AG08396 (cell line): ENCODE measurements at regions not wholly inside any gene's neighbourhood (a gene's known extent, or its start where the extent isn't known, plus 50 kb on each side); places are given as distances from the start of the nearest gene placed in this dataset.
"Not testable (repeated sequence)": the region's sequence is repeated elsewhere in the genome, so short reads cannot be mapped to it uniquely, and the experiment has no call there.

Experiments used
- DNase-seq: peaks from one replicate; pipeline ENCODE4 v3.0.0; 2012; ENCODE audit warnings: low spot score, mixed read lengths

DNA sequence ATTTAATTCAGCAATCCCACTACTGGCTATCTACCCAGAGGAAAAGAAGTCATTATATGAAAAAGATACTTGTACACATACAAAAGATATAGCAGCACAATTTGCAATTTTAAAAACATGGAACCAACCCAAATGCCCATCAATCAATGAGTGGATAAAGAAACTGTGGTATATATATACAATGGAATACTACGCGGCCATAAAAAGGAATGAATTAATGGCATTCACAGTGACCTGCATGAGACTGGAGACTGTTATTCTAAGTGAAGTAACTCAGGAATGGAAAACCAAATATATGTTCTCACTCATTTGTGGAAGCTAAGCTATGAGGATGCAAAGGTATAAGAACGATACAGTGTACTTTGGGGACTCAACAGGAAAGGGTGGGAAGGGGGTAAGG, 102.8 kb upstream of the KCNMA1 start:
- not testable (repeated sequence) for DNase-seq

- no peak for DNase-seq
Observed at GRCh38 chr10:77738496-77739158, 101.0 kb upstream of the KCNMA1 start.

GRCh38 chr10:77737608-77738007, 100.0 kb upstream of the KCNMA1 start:
- peak; percentile 60 for DNase-seq

- DNase-seq = not testable (repeated sequence)
Observed at GRCh38 chr10:77735136-77735535, 97.5 kb upstream of the KCNMA1 start.

GRCh38 chr10:77732213-77733003, 94.8 kb upstream of the KCNMA1 start:
- no peak for DNase-seq

GRCh38 chr10:77727481-77727880, 89.9 kb upstream of the KCNMA1 start:
- DNase-seq = no peak

GRCh38 chr10:77726732-77727131, 89.1 kb upstream of the KCNMA1 start:
- DNase-seq = no peak

DNA sequence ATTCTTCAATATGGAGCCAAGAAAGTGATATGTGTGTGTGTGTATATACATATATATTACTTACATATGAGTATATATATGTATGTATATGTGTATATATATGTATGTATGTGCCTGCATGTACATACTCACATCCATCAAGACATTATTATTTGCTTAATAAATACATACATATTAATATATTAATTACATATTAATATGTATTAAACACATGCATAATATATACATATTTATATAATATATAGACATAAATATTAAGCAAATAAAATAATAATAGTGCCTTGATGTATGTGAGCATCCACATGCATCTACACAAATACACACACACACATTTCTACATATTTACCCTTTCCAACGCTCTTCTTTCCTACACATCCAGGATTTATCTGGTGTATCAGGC, 88.7 kb upstream of the KCNMA1 start:
- DNase-seq = no peak

DNA sequence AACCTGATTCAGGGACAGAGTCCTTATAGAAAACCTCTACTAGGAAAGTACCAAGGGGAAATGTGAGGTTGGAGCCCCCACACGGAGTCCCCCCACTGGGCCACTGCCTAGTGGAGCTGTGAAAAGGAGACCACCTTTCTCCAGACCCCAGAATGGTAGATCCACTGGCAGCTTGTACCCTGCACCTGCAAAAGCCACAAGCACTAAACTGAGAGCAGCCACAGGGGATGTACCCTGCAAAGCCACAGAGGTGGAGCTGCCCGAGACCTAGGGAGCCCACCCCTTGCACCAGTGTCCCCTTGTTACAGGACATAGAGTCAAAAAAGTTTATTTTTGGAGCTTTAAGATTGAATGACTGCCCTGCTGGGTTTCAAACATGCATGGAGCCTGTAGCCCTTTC, 87.2 kb upstream of the KCNMA1 start:
- no peak for DNase-seq

DNA sequence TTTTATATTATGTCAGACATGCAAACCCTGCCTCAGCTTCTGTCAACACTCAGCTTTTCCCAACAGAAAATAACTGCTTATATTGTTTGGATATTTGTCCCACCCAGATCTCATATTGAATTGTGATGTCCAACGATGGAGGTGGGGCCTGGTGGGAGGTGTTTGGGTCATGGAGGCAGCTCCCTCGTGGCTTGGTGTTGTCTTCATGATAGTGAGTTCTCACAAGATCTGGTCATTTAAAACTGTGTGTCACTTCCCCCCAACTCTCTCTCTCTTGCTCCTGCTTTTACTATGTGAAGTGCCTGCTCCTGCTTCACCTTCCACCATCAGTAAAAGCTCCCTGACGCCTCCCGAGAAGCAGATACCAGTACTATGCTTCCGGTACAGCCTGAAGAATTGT, 85.8 kb upstream of the KCNMA1 start:
- no peak for DNase-seq

GRCh38 chr10:77722956-77723355, 85.3 kb upstream of the KCNMA1 start:
- DNase-seq = not testable (repeated sequence)

DNA sequence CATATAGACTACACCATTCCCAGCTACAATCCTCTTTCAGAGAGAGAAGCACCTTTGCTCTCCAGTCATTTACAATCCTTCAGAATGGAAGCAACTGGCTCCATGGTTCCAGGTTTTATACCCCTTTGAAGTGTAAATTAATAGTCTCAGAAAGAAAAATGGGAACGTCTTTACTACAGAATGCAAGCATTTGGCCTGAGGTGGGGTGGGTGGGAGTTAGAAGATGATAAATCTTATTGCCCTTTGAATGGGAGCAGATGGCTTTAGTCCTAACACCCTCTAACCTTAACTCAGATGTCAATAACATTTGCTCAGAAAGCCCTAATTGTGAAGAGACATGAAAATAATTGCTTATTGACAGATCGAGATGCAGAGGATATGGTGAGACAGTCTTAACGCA, 84.2 kb upstream of the KCNMA1 start:
- no peak for DNase-seq

- no peak for DNase-seq
Observed at GRCh38 chr10:77718957-77719356, 81.3 kb upstream of the KCNMA1 start.

DNA sequence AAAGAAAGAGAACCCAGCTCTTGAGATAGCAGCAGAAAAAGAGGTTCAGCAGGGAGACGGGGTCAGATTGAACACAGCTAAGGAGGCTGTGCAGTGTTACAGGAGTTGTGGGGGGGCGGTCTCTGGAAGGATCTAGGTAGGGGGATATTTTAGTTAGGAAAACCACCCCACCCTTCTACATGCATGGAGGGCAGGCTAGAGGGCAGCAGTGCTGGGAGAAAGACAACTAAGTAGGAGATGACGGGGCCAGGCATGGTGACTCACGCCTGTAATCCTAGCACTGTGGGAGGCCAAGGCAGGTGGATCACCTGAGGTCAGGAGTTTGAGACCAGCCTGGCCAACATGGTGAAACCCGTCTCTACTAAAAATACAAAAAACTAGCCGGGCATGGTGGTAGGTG, 80.7 kb upstream of the KCNMA1 start:
- not testable (repeated sequence) for DNase-seq

- DNase-seq = no peak
Observed at GRCh38 chr10:77717336-77717735, 79.7 kb upstream of the KCNMA1 start.

GRCh38 chr10:77716458-77717317, 79.1 kb upstream of the KCNMA1 start:
- DNase-seq = no peak

DNA sequence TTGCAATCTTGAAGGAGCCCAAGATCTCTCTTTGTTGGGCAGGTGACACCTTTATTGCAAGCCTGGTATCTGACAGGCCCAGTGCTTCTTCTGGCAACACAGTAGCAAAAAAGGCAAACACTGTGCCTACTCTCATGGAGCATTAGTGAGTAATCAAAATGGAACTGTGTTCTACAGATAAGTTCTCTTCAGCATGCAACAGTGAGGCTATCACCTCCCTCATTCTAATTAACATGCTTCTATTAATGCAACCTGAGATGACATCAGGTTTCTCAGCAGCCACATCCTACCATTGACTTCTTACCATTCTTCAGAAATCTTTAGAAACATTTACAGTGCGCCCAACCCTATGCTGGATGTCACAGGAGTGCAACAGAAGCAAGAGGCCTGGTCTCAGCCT, 77.9 kb upstream of the KCNMA1 start:
- no peak for DNase-seq

DNA sequence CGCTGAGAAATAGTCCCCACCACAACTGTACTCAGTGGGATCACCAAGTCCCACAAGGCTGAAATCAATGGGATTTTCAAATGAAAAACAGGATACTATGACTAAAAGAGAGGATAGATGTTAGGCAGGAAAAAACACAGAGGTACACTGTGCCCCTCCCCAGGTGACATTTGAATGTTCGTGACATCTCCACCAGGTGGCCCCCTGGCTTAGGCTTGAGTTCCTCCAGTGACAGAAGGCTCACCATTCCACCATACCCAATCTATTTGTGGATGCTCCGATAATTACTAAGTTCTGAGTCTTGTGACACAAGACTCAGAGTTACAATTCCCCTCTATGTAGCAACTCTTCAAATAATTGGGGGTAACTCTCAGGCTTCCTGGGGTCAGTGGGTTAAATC, 77.5 kb upstream of the KCNMA1 start:
- no peak for DNase-seq

DNA sequence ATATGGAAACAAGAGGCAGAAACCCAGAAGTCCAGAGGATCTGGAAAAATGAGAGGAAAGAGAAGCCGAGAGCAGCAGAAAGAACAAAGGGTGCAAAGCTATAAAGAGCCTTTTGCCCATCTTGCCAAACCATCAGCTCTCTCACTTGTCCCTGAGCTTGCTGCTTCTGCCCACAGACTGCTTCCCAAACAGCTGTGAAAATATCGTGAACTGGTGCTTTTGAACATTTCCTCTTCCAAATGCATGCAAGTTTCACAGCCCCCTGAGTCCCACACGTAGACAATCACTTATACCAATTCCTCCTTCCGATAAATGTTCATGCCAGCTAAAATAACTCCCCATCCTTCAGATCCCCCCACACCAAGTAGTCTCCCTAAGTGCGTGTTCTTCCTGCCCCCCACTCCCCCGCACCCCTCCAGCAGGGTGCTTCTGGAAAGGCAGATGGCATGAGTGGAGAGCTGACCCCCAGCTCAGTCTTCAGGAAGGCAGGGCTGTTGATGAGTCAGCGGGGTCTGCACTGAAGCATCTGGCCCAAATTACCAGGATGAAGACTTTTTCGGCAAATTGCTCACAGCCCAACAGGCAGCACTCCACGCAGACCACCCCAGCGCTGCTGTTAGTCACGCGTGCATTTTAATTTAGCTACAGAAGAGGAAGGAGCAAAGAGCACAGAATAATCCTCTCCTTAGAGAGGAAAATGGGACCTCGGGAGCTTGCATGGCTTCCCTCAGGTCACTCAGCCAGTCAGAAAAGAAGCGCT, 76.1 kb upstream of the KCNMA1 start:
- DNase-seq = no peak

DNA sequence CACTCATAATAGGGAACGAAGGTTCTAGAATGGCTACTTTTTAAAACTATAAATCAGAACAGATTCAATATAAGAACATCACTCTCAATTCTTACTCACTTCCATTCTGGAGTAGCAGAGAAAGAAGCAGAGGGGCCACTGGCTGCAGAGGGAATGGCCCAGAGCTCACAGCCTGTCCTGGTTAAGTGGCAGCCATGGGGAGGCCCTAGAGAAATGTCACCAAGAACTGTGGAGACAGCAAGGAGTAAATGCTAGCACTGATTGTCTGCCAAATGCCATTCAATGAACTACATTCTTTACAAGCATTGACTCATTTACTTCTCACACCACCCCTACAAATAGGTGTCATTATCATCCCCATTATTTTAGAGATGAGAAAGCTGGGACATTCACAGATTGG, 74.6 kb upstream of the KCNMA1 start:
- no peak for DNase-seq

DNA sequence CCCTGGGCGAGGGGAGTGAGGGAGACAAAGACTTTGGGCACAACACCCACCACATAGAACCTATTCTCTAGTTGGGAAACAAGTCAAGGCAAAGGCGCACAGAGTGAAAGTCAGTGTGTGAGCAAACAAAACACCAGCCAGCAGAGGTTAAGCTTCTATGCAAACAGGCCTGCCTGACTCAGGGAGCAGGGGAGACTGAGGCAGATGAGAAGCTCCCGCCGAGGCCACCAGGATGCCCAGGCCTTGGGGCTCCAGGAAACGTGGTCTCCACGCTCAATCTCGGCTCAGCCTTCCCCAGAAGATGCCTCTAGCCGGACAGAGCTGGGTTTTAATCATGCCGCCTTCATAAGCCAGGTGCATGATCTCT, 74.1 kb upstream of the KCNMA1 start:
- no peak for DNase-seq
